K562 (cell line): ENCODE measurements at regions not wholly inside any gene's neighbourhood (a gene's known extent, or its start where the extent isn't known, plus 50 kb on each side); places are given as distances from the start of the nearest gene placed in this dataset.
A peak's percentile ranks its signal among the peaks of the same experiment; 100 is the strongest.

ENCODE experiments used
- ATAC-seq: fragments of 200-7000 bp; cut with Tn5 transposase; 3 replicates; pipeline ENCODE4 v1.9.1; 2020; ENCODE audit warnings: moderate library complexity
- BruUV-seq: library from RNA; stranded (reverse); fragments of 400-500 nt; replicated peaks from 2 replicates; lab custom pipeline; 2021; lab: Mats Ljungman, UMichigan
- CTCF ChIA-PET: fragments of 300-600 bp; formaldehyde crosslinking; extraction: SDS; loops from one replicate; lab custom pipeline; 2021; ENCODE audit warnings: low intra/inter-chr PET ratio; lab: Yijun Ruan, JAX
- POLR2A ChIA-PET: fragments of 300-600, 350-650 bp; sonication (Branson Sonifier 250); formaldehyde crosslinking; extraction: SDS; loops from one replicate; lab custom pipeline; 2021; ENCODE audit warnings: antibody characterized with exemption, inconsistent platforms; lab: Yijun Ruan, JAX
- DNase-seq, 4 experiments: peaks; one replicate each; pipeline versions ENCODE4 v3.0.0 to v3.0.0-alpha.2; 2011 to 2018; ENCODE audit warnings: low spot score in 3 of 4, mixed read lengths in 3 of 4; ENCODE audit errors: extremely low read depth in 1 of 4
- FAIRE-seq: peaks from 2 replicates; lab custom pipeline; 2011; peaks lifted over from hg19 to GRCh38; lab: Jason Lieb, UNC
- H2AFZ ChIP-seq: 2 replicates; pipeline ENCODE4 v1.6.0; 2011; ENCODE audit warnings: low read depth, low read length, control low read depth, inconsistent platforms
- H3K27ac ChIP-seq: fragments of 200-600 bp; 3 replicates; pipeline ENCODE4 v1.8.0; 2011; ENCODE audit warnings: low read depth, mild to moderate bottlenecking, control low read depth, inconsistent platforms, low read length, moderate library complexity, mixed read lengths; ENCODE audit errors: extremely low read depth
- H3K27me3 ChIP-seq, 2 experiments: fragments of 300-600 bp in 1 of 2; 2 replicates in 1 of 2; 3 replicates in 1 of 2; pipeline versions ENCODE4 v1.6.0 to v1.8.0; 2011; ENCODE audit warnings: inconsistent platforms in 2 of 2, low read length in 2 of 2, mild to moderate bottlenecking in 1 of 2, mixed read lengths in 1 of 2, moderate library complexity in 1 of 2; ENCODE audit not compliant: control insufficient read depth in 2 of 2, insufficient read depth in 2 of 2
- H3K36me3 ChIP-seq: fragments of 300-600 bp; 3 replicates; pipeline ENCODE4 v1.8.0; 2011; ENCODE audit warnings: mild to moderate bottlenecking, low read length, inconsistent platforms; ENCODE audit not compliant: control insufficient read depth, insufficient read depth
- H3K4me1 ChIP-seq, 2 experiments: fragments of 200-600 bp in 1 of 2; replicated peaks in 1 of 2; 2 replicates in 1 of 2; 3 replicates in 1 of 2; pipeline versions ENCODE4 v1.5.1 to v1.8.0; 2011; ENCODE audit warnings: inconsistent platforms in 2 of 2, low read length in 2 of 2, mild to moderate bottlenecking in 1 of 2, mixed read lengths in 1 of 2, moderate library complexity in 1 of 2; ENCODE audit not compliant: control insufficient read depth in 2 of 2, insufficient read depth in 2 of 2
- H3K4me2 ChIP-seq: 2 replicates; pipeline ENCODE4 v1.6.1; 2011; ENCODE audit warnings: low read length, control low read depth, inconsistent platforms, mixed read lengths; ENCODE audit not compliant: insufficient read depth
- H3K4me3 ChIP-seq: fragments of 200-600 bp; sonication (generic), shearing (Covaris generic); 2 replicates; pipeline ENCODE4 v1.5.1; 2016; ENCODE audit warnings: control low read depth, inconsistent platforms
- H3K79me2 ChIP-seq: fragments of 200-600 bp; 3 replicates; pipeline ENCODE4 v1.8.0; 2011; ENCODE audit warnings: low read length, inconsistent platforms; ENCODE audit not compliant: control insufficient read depth, insufficient read depth
- H3K9ac ChIP-seq, 2 experiments: 2 replicates each; pipeline versions ENCODE4 v1.6.0 to v1.6.1; 2011; ENCODE audit warnings: low read depth in 2 of 2, low read length in 2 of 2, control low read depth in 1 of 2, inconsistent platforms in 1 of 2, mild to moderate bottlenecking in 1 of 2, mixed read lengths in 1 of 2; ENCODE audit not compliant: insufficient read depth in 1 of 2
- H3K9me1 ChIP-seq: one replicate; pipeline ENCODE4 v1.6.0; 2011; ENCODE audit warnings: inconsistent platforms, mild to moderate bottlenecking, low read length, moderate library complexity; ENCODE audit not compliant: control insufficient read depth, insufficient read depth
- H3K9me3 ChIP-seq: replicated peaks from 2 replicates; pipeline ENCODE4 v1.5.1; 2011; ENCODE audit warnings: low read depth, low read length, inconsistent platforms; ENCODE audit not compliant: control insufficient read depth, insufficient read depth
- H4K20me1 ChIP-seq: replicated peaks from 2 replicates; pipeline ENCODE4 v1.6.1; 2011; ENCODE audit warnings: low read length, inconsistent platforms, mixed read lengths; ENCODE audit not compliant: control insufficient read depth, insufficient read depth
- ARNT ChIP-seq, 2 experiments: fragments of 450-650 bp; IDR thresholded peaks; 2 replicates each; pipeline ENCODE4 v1.6.1; 2016; ENCODE audit warnings: mild to moderate bottlenecking in 1 of 2
- PCBP1 ChIP-seq: fragments of 200-400 bp; formaldehyde crosslinking; IDR thresholded peaks from 2 replicates; pipeline ENCODE4 v1.6.1; 2018; ENCODE audit warnings: mild to moderate bottlenecking, low read depth, low read length; ENCODE audit not compliant: poor library complexity, severe bottlenecking
- POLR2G ChIP-seq: fragments of 200-400 bp; formaldehyde crosslinking; IDR thresholded peaks from 2 replicates; pipeline ENCODE4 v1.6.1; 2017; ENCODE audit warnings: low read depth, mild to moderate bottlenecking, antibody characterized with exemption, low read length, moderate library complexity
- PRMT5 ChIP-seq: sonication (generic); formaldehyde crosslinking; IDR thresholded peaks from 2 replicates; pipeline ENCODE4 v1.5.0; 2020; ENCODE audit warnings: missing genetic modification reagents
- PYGO2 ChIP-seq: fragments of 450-650 bp; IDR thresholded peaks from 2 replicates; pipeline ENCODE4 v1.6.1; 2016; ENCODE audit warnings: mild to moderate bottlenecking, missing genetic modification characterization, moderate library complexity, missing compliant biosample characterization
- SAP30 ChIP-seq: fragments of 200-600 bp; sonication (generic); IDR thresholded peaks from 2 replicates; pipeline ENCODE4 v1.6.1; 2012; ENCODE audit warnings: borderline replicate concordance, low read depth, mild to moderate bottlenecking, moderate library complexity, low read length, control low read depth, inconsistent platforms; ENCODE audit not compliant: insufficient read depth, poor library complexity, severe bottlenecking
- SUPT5H ChIP-seq: fragments of 450-650 bp; IDR thresholded peaks from 2 replicates; pipeline ENCODE4 v1.6.1; 2016
- TFE3 ChIP-seq: fragments of 450-650 bp; formaldehyde crosslinking; IDR thresholded peaks from 2 replicates; pipeline ENCODE4 v1.4.0; 2020; ENCODE audit warnings: mild to moderate bottlenecking, mixed read lengths
- ZFPM2 ChIP-seq: fragments of 250-450 bp; sonication (Bioruptor Pico); IDR thresholded peaks from 2 replicates; pipeline ENCODE4 v1.5.1; 2022; ENCODE audit warnings: mild to moderate bottlenecking
- ZNF24 ChIP-seq: fragments of 450-650 bp; IDR thresholded peaks from 2 replicates; pipeline ENCODE4 v1.6.1; 2016
- WGBS: fragments of 100-300 bp; shearing (Covaris generic); methylation state at CpG from one replicate; pipeline ENCODE4 v1.1.6; 2016; ENCODE audit warnings: low coverage, mixed read lengths; ENCODE audit not compliant: insufficient coverage; ENCODE audit errors: missing lambda C conversion rate; 5-methylcytosine and 5-hydroxymethylcytosine counted together
- in situ Hi-C: fragments of 300-500 bp; cut with MboI; formaldehyde crosslinking; loops from 4 replicates; pipeline ENCODE4 v1.15.0; 2018; ENCODE audit warnings: inconsistent platforms, mixed read lengths
- intact Hi-C: fragments of 100-400 bp; cut with micrococcal nuclease; formaldehyde crosslinking; loops from 2 replicates; pipeline ENCODE4 v1.14.2; 2022
- TF ChIP-seq, protein P1 (sequence below): fragments of 250-450 bp; sonication (Bioruptor Pico); IDR thresholded peaks from 2 replicates; pipeline ENCODE4 v1.8.0; 2022; ENCODE audit warnings: moderate library complexity, mild to moderate bottlenecking, inconsistent platforms

- in situ Hi-C loops (no loop called here), intact Hi-C loops (no loop called here)
- DNase-seq = no peak
- no TSS peak for BruUV-seq
- no peak overlapping the region for H3K27ac ChIP-seq
- no peak for TF ChIP-seq ZNF24
- TF ChIP-seq PCBP1 = peak; percentile 17
- TF ChIP-seq, all 486 proteins: peak for 1
- no peak overlapping the region for H3K9ac ChIP-seq
- no peaks in the 10 kb centered on the region; the same call in 1 of the 2 replicates for H4K20me1 ChIP-seq
- 93% methylated on average over 11 of the region's 15 CpGs for WGBS
- peaks cover 4 to 68% of the 10 kb centered on the region in 2 experiments for H3K4me1 ChIP-seq
- no peak for FAIRE-seq
- H3K4me3 ChIP-seq = no peak overlapping the region
- ATAC-seq = no peak
- H3K9me3 ChIP-seq = no peaks in the 10 kb centered on the region
- H2AFZ ChIP-seq = no peak overlapping the region
- CTCF ChIA-PET = no interaction called here
- H3K9me1 ChIP-seq = no peaks in the 10 kb centered on the region
- H3K79me2 ChIP-seq = no peaks in the 10 kb centered on the region
- peaks cover 23% of the 10 kb centered on the region; the same call in 1 of the 3 replicates for H3K36me3 ChIP-seq
- POLR2A ChIA-PET = interaction anchor here (0.6 kb wide), 1 partner anchor 254 kb away, joined by 3 read pairs; no protein-coding TSS in a partner anchor
- H3K27me3 ChIP-seq = no peaks in the 10 kb centered on the region
- H3K4me2 ChIP-seq = no peak overlapping the region
Observed at GRCh38 chr12:124388038-124388671, 93.3 kb downstream of the RFLNA start.

- ATAC-seq (no peak), FAIRE-seq (no peak), DNase-seq (no peak)
- Histone ChIP-seq H3K36me3 (peaks cover 30% of the 10 kb centered on the region; the same call in 1 of the 3 replicates), H3K27me3 (no peaks in the 10 kb centered on the region), H3K4me3 (no peak overlapping the region), H2AFZ (no peak overlapping the region), H3K9ac (no peak overlapping the region), H4K20me1 (no peaks in the 10 kb centered on the region; the same call in 1 of the 2 replicates), H3K9me1 (no peaks in the 10 kb centered on the region), H3K4me2 (no peak overlapping the region), H3K79me2 (no peaks in the 10 kb centered on the region), H3K27ac (no peak overlapping the region), H3K9me3 (no peaks in the 10 kb centered on the region), H3K4me1 (peaks cover 4 to 62% of the 10 kb centered on the region in 2 experiments)
- in situ Hi-C loops (no loop called here), intact Hi-C loops (no loop called here)
- WGBS = 96% methylated on average over 5 of the region's 24 CpGs
- TF ChIP-seq ARNT (IDR thresholded peaks at IDR 0.05) (no peak), PYGO2 (tag) (no peak), SUPT5H (no peak), TFE3 (CRISPR knock-in tag) (no peak), SAP30 (no peak), ZFPM2 (CRISPR knock-in tag) (no peak), PRMT5 (CRISPR knock-in tag) (no peak), POLR2G (0 out of 2 replicates have a peak, but pooled peaks have one; percentile 22)
- TF ChIP-seq, protein P1, sequence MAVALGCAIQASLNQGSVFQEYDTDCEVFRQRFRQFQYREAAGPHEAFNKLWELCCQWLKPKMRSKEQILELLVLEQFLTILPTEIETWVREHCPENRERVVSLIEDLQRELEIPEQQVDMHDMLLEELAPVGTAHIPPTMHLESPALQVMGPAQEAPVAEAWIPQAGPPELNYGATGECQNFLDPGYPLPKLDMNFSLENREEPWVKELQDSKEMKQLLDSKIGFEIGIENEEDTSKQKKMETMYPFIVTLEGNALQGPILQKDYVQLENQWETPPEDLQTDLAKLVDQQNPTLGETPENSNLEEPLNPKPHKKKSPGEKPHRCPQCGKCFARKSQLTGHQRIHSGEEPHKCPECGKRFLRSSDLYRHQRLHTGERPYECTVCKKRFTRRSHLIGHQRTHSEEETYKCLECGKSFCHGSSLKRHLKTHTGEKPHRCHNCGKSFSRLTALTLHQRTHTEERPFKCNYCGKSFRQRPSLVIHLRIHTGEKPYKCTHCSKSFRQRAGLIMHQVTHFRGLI (CRISPR knock-in tag) = no peak
- BruUV-seq = no TSS peak
- CTCF ChIA-PET = no interaction called here
- POLR2A ChIA-PET = interaction anchor here (0.6 to 0.7 kb wide), 2 partner anchors 118 to 255 kb away, joined by 3 to 4 read pairs; no protein-coding TSS in a partner anchor
Observed at GRCh38 chr12:124387528-124387911, 92.6 kb downstream of the RFLNA start.
